T1000 (cell line): ENCODE measurements at regions not wholly inside any gene's neighbourhood (a gene's known extent, or its start where the extent isn't known, plus 50 kb on each side); places are given as distances from the start of the nearest gene placed in this dataset.
A peak's percentile ranks its signal among the peaks of the same experiment; 100 is the strongest.
"Not testable (repeated sequence)": the region's sequence is repeated elsewhere in the genome, so short reads cannot be mapped to it uniquely, and the experiment has no call there.

Experiments used
- DNase-seq: peaks from one replicate; lab custom pipeline; 2025; ENCODE audit warnings: mixed read lengths; lab: John Stamatoyannopoulos, UW

DNA sequence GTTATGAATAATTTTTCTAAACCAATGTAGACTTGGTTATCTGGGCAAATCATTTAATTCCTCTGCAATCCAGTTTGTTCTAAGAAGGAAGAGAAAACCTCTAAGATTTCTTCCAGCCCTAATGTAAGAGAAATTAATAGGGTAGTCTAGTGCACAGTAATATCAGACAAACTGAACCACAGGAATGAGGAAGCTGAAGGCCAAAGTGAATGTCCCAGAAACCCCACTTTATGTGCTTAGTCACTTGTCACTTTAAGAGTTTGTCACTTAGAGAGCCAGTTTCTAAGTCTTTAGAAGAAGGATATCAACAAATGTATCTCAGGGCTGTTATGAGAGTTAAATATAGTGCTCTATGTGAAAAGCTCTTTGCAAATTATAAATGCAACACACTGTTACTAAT lies 750.6 kb downstream of the DIAPH3 start:
- no peak for DNase-seq

GRCh38 chr13:59414006-59414405 lies 749.7 kb downstream of the DIAPH3 start:
- no peak for DNase-seq

DNA sequence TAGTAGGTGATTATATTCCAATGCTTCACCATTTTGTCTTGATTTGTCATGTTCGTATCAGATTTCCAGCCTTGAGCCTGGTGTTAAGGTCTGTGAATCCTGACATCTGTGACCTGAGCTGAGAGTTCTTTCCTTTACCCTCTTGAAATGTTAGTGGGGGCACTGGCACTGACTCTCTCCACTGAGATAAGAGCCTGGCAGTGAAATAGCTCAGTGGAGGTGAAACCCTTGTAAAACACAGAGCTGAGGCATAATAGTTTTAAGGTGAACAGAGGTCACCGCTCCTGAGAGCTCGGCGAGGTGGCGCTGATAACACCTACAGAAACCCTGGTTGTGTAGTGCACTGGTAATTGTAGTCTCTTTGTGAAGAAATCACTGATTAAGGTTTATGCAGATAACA lies 748.2 kb downstream of the DIAPH3 start:
- DNase-seq, result no peak

DNA sequence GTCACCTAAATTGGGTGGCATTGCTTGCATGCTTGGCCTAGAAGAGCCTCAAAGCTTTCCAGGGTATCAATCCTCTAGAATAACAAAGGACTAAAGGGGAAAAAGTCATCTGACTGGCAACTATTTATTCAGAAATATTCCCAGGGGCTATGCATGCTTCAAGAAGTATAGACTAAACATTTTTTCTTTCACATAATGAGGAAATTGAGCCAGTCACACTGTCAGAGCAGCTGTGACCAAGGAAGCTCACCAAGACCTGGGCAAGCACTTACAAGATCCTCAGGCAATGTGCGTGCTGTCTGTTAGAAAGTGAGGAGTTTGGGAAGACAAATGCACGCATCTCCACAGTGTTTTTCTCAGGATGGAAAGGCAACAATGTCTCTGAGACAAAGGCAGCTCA lies 747.2 kb downstream of the DIAPH3 start:
- no peak for DNase-seq

DNA sequence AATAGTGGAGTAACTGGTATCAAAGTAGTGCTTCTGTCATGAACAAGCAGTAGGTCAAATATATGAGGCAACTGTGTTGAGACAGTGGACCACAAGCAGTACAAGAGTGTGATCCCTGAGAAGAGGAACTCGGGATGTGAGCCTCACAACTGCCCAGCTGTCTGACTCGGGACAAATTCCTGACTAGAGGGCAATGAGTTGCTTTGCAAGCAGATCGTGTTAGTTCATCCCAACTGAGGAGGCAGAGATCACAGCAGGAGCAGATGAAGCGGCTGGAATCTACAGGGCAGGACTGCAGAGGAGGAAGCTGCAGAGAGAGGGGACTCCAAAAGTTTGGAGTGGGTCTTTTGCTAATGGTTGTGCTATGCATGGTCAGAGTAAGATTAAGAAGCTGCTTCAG lies 741.1 kb downstream of the DIAPH3 start:
- no peak for DNase-seq

DNA sequence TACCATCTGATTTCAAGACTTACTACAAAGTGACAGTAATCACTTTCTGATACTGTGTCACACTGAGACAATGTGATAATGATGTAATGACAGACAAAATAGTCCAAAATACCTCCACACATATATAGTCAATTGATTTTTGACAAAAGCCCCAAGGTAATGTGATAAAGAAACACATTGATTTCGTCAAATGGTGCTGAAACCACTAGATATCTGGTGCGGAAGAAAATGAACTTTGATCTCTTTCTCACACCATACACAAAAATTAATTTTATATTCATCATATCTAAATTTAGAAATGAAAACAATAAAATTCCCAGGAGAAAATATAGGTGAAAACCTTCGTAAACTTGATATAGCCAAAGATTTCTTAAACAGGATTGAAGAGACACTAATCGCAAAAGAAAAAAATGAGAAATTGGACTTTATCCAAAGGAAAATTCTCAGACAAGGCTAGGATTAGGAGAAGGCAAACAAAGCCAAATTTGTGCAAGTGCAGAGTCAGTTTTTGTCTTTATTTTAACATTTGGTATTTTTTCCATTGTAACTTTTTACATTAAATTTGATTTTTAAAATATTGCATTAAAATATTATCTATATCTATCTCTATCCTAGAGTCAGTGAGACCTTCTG lies 739.9 kb downstream of the DIAPH3 start:
- no peak for DNase-seq

GRCh38 chr13:59424661-59425060 lies 739.1 kb downstream of the DIAPH3 start:
- no peak for DNase-seq

DNA sequence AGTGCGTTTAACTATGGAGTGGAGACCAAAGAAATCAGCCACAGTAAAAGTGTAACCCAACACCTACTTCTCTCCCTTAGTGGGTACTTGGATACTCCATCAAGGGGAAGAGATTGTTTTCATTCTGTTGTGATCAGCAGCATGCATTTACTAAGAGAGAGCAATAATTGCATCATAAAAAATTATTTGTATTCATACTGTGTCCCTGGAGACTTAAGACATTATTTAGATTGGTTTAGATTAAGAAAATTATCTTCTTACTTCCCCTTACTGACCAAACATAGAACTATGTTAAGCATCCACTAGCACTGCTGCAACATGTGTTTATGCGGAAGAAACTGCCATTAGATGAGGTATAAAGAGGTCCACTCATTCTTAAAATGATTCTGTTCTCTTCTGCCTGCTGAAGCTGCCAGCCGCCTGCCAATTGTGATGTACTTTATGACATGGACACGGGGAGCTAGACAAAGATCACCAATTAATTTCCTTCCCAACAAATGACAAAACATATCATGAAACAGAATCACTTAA lies 738.5 kb downstream of the DIAPH3 start:
- DNase-seq, result peak; percentile 4

DNA sequence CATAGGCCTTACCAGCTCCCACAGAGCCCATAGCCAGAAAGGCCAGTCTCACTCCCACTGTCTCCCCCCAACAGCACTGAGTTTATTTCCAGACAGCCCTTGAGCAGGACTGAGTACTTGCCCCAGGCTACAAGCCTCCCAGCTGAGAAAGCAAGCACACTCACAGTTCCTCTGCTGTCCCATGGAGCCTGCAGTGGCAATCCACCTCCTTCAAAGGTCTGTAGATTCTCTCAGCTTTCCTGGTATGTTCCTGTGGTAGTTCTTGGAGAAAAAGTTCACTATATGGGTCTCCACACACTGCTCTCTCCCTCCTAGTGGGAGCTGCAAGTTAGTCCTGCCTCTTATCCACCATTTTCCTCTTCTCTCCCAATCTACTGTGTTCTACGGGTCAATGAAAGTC lies 728.7 kb downstream of the DIAPH3 start:
- DNase-seq, result no peak

DNA sequence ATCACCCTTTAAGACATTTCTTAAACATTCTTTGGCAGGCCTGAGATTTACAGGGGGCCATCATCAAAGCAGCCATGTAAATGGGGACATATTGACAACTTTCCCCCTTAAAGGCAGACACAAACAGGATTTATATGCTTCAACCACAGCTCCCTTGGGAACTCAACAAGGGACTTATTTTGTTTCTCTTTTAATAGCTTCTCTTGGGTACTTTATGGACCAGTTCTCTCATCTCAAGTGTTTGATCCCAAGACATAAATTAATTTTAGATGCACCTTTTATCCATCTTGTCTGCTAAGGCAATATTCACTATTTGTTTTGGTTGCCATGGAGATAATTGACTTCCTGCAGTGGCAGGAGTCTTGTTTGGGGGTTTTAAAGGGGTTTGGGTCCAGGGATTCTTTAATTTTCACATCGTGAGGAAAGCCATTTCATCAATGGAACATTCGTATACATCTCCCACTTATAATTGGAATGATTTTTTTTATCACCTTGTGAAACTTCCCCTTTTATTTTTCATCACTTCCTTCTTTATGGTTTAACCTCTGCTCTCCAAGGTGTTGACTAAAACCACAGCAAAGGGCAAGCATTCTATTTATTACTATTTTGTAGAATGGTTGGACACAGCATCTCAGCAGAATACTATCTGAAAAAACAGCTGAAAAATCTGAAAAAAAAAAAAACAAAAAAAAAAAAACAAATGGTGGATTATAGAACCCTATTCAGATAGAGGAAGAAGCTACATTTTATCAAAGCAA lies 726.0 kb downstream of the DIAPH3 start:
- no peak for DNase-seq

DNA sequence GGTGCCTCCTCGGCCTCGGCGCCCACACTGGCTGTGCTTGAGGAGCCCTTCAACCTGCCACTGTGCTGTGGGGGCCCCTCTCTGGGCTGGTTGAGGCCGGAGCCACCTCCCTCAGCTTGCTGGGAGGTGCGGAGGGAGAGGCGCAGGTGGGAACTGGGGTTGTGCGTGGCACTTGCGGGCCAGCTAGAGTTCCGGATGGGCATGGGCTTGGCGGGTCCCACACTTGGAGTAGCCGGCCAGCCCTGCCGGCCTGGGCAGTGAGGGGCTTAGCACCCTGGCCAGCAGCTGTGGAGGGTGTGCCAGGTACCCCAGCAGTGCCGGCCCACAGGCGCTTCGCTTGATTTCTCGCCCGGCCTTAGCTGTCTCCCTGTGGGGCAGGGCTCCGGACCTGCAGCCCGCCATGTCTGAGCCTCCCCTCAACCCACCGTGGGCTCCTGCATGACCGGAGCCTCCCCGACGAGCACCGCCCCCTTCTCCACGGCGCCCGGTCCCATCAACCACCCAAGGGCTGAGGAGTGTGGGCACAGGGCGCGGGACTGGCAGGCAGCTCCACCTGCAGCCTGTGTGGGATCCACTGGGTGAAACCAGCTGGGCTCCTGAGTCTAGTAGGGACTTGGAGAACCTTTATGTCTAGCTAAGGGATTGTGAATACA lies 723.8 kb downstream of the DIAPH3 start:
- no peak for DNase-seq

GRCh38 chr13:59441068-59441467 lies 722.7 kb downstream of the DIAPH3 start:
- not testable (repeated sequence) for DNase-seq

DNA sequence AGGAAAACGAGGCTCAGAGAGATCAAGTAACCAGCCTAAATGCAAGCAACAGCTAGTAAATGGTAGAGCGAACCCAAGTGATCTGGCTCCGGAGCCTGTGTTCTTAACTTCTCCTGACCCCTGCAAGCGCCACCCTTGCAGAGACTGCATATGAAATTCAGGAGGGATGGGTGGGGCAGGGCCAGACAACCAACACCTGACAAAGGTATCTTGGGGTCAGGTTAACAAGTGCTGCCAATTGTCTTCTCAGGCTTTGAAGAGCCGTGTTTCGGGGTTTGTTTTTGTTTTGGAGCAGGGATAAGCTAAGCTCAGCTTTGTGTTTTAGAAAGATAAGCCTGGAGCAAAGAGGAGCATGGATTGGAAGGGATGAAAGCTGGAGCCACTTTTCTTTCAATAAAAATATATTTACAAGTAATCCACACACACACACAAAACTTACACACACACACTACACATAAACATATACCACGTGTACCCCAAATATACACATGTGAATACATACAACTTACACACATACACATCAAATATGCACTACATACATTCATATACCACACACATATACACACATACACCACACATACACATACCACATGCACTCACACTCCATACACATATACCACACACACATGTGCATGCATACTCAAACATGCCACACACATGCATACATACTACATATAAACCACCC lies 722.0 kb downstream of the DIAPH3 start:
- no peak for DNase-seq

- DNase-seq, result no peak
Measured at GRCh38 chr13:59442461-59442860, 721.3 kb downstream of the DIAPH3 start.

DNA sequence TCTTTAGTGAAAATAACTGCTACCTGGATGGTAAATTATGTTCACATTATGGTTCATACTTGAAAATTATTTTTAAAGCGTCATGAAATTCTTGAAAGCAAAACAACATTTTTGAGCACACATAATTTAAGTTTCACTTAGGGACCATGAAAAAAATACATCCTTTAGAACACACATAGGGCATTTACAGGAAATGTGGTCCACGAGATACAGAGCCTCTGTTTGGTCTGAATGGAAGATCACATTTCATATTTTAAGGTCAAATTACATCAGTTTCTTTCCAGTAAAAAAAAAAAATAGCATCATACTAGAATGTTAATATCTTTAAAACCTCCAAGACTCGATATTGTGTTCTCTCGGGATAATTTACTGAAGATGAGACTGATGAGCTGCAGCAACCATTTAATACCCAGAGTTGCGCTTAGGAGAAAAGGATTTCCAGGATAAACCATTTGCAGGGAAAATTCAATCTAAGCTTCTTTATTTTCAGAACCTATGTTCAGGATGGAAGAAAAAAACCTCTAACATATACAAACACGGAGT lies 720.7 kb downstream of the DIAPH3 start:
- DNase-seq, result no peak

- no peak for DNase-seq
Measured at GRCh38 chr13:59444210-59444857, 719.4 kb downstream of the DIAPH3 start.

DNA sequence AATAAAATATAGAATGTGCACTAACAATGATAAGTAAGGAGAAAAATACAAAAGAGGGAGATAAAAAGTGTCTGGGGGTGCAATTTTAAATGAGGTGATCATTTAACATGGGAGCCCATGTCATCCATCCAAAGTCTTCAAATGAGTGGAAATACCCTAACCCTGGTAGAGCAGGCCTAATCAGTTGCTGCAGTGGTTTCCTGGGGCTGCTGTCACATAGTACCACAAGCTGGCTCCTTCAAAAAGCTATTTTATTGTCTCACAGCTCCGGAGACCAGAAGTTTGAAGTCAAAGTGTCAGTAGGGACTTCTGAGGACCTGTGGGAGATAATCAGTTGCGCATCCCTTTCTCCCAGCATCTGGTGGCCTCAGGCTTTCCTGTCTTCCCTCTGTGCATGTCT lies 717.9 kb downstream of the DIAPH3 start:
- DNase-seq, result no peak

- no peak for DNase-seq
Measured at GRCh38 chr13:59446391-59446790, 717.3 kb downstream of the DIAPH3 start.

GRCh38 chr13:59447031-59447430 lies 716.7 kb downstream of the DIAPH3 start:
- no peak for DNase-seq

DNA sequence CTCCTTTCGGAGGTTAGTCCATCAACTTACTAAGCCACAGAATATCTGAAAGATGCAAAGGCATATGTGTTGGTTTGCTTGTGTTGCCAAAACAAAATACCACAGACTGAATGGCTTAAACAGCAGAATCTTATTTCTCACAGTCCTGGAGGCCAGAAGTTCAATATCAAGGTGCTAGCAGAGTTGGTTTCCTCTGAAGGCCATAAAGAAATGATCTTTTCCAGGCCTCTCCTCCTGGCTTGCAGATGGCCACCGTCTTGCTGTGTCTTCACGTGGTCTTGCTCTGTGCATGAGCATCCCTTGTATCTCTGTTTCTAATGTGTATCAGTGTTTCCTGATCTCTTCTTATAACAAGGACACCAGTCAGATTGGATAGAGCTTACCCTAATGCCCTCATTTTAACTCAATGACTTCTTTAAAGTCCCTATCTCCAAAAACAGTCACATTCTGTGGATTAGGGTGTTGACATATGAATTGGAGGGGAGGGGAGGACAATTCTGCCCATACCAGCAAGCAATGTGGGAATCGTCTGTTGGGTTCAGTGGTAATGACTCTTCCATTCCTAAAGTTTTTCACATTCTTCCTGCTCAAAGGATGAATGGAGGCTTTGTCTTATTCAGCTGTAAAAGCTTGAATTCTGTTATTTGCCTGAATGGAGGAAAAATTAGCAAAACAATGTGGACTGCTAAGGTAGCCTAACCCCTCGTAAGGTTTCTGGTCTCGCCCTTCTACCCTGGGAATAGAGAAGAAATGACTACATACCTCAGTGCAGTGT lies 715.7 kb downstream of the DIAPH3 start:
- no peak for DNase-seq

- DNase-seq, result no peak
Measured at GRCh38 chr13:59449750-59450149, 714.0 kb downstream of the DIAPH3 start.
